ENCODE measurements at regions not wholly inside any gene's neighbourhood (a gene's known extent, or its start where the extent isn't known, plus 50 kb on each side); places are given as distances from the start of the nearest gene placed in this dataset.

GRCh38 chr6:157755746-157756411, 67.2 kb upstream of the SNX9 start:
- no peaks in the 10 kb centered on the region for H3K9me3 ChIP-seq
- TF ChIP-seq RNF2 (IDR thresholded peaks at IDR 0.05; ENCODE audit: borderline replicate concordance, low read depth), result no peak
- TF ChIP-seq HOXB5 (CRISPR knock-in tag; IDR thresholded peaks at IDR 0.05), result no peak
- TF ChIP-seq TP53 (CRISPR knock-in tag; IDR thresholded peaks at IDR 0.05), result no peak
- TF ChIP-seq MAFK (IDR thresholded peaks at IDR 0.05; ENCODE audit: partially characterized antibody), result no peak
- TF ChIP-seq, protein P1, sequence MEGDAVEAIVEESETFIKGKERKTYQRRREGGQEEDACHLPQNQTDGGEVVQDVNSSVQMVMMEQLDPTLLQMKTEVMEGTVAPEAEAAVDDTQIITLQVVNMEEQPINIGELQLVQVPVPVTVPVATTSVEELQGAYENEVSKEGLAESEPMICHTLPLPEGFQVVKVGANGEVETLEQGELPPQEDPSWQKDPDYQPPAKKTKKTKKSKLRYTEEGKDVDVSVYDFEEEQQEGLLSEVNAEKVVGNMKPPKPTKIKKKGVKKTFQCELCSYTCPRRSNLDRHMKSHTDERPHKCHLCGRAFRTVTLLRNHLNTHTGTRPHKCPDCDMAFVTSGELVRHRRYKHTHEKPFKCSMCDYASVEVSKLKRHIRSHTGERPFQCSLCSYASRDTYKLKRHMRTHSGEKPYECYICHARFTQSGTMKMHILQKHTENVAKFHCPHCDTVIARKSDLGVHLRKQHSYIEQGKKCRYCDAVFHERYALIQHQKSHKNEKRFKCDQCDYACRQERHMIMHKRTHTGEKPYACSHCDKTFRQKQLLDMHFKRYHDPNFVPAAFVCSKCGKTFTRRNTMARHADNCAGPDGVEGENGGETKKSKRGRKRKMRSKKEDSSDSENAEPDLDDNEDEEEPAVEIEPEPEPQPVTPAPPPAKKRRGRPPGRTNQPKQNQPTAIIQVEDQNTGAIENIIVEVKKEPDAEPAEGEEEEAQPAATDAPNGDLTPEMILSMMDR (IDR thresholded peaks at IDR 0.05), result no peak
- TF ChIP-seq USF2 (IDR thresholded peaks at IDR 0.05), result no peak
- no peak for TF ChIP-seq JUNB (IDR thresholded peaks at IDR 0.05)
- TF ChIP-seq, protein P2, sequence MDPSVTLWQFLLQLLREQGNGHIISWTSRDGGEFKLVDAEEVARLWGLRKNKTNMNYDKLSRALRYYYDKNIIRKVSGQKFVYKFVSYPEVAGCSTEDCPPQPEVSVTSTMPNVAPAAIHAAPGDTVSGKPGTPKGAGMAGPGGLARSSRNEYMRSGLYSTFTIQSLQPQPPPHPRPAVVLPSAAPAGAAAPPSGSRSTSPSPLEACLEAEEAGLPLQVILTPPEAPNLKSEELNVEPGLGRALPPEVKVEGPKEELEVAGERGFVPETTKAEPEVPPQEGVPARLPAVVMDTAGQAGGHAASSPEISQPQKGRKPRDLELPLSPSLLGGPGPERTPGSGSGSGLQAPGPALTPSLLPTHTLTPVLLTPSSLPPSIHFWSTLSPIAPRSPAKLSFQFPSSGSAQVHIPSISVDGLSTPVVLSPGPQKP (IDR thresholded peaks at IDR 0.05; ENCODE audit: low read depth, low read length), result no peak
- TF ChIP-seq KDM1A (IDR thresholded peaks at IDR 0.05; ENCODE audit: low read depth), result no peak
- POLR2A ChIA-PET, result no interaction called here
- peaks cover 13% of the 10 kb centered on the region for H3K4me1 ChIP-seq
- CTCF ChIA-PET, result interaction anchor here (0.6 to 7.3 kb wide), 49 partner anchors 9 to 441 kb away, joined by 3 to 61 read pairs (median 4); no protein-coding TSS in a partner anchor
- no peak overlapping the region; the same call in 2 of the 3 replicates for H3K4me2 ChIP-seq
- H3K4me3 ChIP-seq, result no peak overlapping the region
- ATAC-seq (no peak), FAIRE-seq (no peak), DNase-seq (ENCODE audit: low read depth in 1 of 2, low spot score in 1 of 2) (no peak)
- H3K27ac ChIP-seq, result no peak overlapping the region
- 74% methylated on average over 3 of the region's 3 CpGs for WGBS (ENCODE audit: missing lambda C conversion rate)

DNA sequence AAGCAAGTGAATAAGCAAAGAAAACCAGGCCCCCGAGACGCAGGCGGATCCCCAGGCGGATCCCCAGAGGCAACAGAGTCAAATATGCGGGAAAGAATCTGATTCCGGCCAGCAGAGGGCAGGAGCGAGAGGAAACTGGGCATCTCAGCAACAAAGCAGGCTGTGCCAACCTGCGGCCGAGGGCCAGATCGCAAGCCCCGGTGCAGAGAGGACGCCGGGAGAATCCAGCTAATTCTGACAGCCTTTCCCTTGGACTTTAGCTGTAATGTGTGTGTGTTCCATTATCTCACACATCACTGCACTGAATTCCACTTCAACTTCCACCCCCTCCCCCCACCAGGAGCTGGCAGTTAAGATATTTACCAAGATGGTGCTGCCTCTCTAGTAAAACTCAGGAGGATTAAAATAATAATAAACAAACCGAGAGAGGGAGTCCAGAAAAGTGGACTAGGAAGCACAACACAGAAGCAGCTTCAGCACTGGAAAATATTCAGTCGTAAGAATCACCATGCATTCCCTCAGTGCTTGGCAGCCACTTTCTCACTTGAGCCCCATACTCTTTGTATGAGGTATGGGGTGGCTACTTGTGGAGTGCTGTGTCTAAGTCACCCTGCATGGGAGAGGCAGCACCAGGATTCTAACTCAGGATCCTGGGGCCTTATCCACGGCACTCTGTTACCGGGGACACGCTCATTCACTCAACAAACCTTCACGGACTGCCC, 66.2 kb upstream of the SNX9 start:
- DNase-seq (ENCODE audit: low read depth in 1 of 2, low spot score in 1 of 2), result peak; percentile 43 to 70
- Histone ChIP-seq H3K27ac (peak overlapping the region in 1 of 2 experiments; percentile 64; a peak in 3 of 6 replicates), H3K4me3 (no peak overlapping the region), H3K4me1 (peaks cover 23% of the 10 kb centered on the region), H3K9me3 (no peaks in the 10 kb centered on the region), H3K4me2 (peak overlapping the region; percentile 74)
- no peak for FAIRE-seq
- 25% methylated on average over 19 of the region's 19 CpGs for WGBS (ENCODE audit: missing lambda C conversion rate)
- TF ChIP-seq SMC3 (IDR thresholded peaks at IDR 0.05) (peak; percentile 96), HEYL (CRISPR knock-in tag; IDR thresholded peaks at IDR 0.05) (no peak), RAD21 (conservative IDR thresholded peaks at IDR 0.05 in 1 of 2, IDR thresholded peaks at IDR 0.05 in 1 of 2) (peak; percentile 83 to 86), RCOR1 (IDR thresholded peaks at IDR 0.05; ENCODE audit: low read depth, low read length) (no peak)
- TF ChIP-seq, protein P1 (IDR thresholded peaks at IDR 0.05), result peak; percentile 85
- ChIA-PET CTCF (interaction anchor here (0.5 to 7.3 kb wide), 65 partner anchors 8 to 610 kb away, joined by 3 to 61 read pairs (median 4); no protein-coding TSS in a partner anchor), POLR2A (interaction anchor here (1.0 kb wide), 1 partner anchor 117 kb away, joined by 4 read pairs; no protein-coding TSS in a partner anchor)
- ATAC-seq, result peak; percentile 87 to 96
